ENCODE measurements at regions not wholly inside any gene's neighbourhood (a gene's known extent, or its start where the extent isn't known, plus 50 kb on each side); places are given as distances from the start of the nearest gene placed in this dataset.

DNA sequence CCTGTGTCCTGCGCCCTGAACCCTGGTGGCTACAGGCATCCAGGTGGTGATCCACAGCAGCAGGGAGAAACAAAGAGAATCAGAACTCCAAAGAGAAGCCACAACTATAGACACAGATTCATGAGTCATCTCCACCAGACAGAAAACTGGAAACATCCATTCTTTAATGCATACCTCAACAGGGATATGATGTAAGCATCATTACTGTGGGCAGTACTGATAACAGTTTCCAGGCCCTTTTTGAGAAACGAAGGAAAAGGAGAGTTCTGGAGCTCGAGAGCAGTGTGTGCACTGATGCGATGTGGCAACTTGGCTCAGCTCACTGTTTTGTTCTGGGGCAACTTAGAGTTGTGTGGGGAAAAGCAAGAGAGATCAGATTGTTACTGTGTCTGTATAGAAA is 215.6 kb upstream of the ADAMTS16 start:
- Histone ChIP-seq H3K18ac (ENCODE audit: insufficient read length, low read depth, low read length) (no peak overlapping the region), H4K5ac (ENCODE audit: insufficient read length, low read depth, low read length) (no peak overlapping the region), H3K79me1 (ENCODE audit: insufficient read depth, low read depth, low read length, poor library complexity, severe bottlenecking) (no peaks in the 10 kb centered on the region), H3K14ac (ENCODE audit: insufficient read depth, low read length) (no peak overlapping the region), H4K91ac (ENCODE audit: insufficient read length, low read depth, low read length) (no peak overlapping the region), H3K79me2 (ENCODE audit: insufficient read depth, low read length) (no peaks in the 10 kb centered on the region), H3K4me1 (ENCODE audit: insufficient read depth, low read length) (no peaks in the 10 kb centered on the region), H2BK120ac (ENCODE audit: low read depth, low read length, poor library complexity, severe bottlenecking) (no peak overlapping the region), H3K9me3 (ENCODE audit: control insufficient read depth, low read depth, low read length) (no peaks in the 10 kb centered on the region), H2BK5ac (ENCODE audit: insufficient read length, low read length) (no peak overlapping the region), H2AK5ac (ENCODE audit: insufficient read length, low read length) (no peak overlapping the region), H3K9ac (ENCODE audit: extremely low read depth, insufficient read length, low read length) (no peak overlapping the region), H3K23ac (ENCODE audit: insufficient read length, low read depth, low read length) (no peak overlapping the region), H2AFZ (ENCODE audit: low read length) (no peak overlapping the region), H3K23me2 (ENCODE audit: insufficient read length, low read depth, low read length, poor library complexity, severe bottlenecking) (no peaks in the 10 kb centered on the region), H2BK20ac (ENCODE audit: low read depth, low read length, poor library complexity, severe bottlenecking) (no peak overlapping the region), H3K27me3 (ENCODE audit: insufficient read depth, low read length) (no peaks in the 10 kb centered on the region), H3K56ac (ENCODE audit: insufficient read length, low read depth, low read length) (no peak overlapping the region), H2BK12ac (ENCODE audit: insufficient read length, low read depth, low read length) (no peak overlapping the region), H3T11ph (ENCODE audit: low read length) (no peak overlapping the region), H4K8ac (replicated peaks; ENCODE audit: insufficient read length, low read depth, low read length) (no peak overlapping the region), H3K4me2 (ENCODE audit: insufficient read depth, insufficient read length, low read length) (no peak overlapping the region), H2BK15ac (ENCODE audit: low read depth, low read length) (no peak overlapping the region), H3K27ac (ENCODE audit: insufficient read length, low read depth, low read length) (no peak overlapping the region), H3K4ac (ENCODE audit: low read depth, low read length) (no peak overlapping the region), H4K20me1 (ENCODE audit: control insufficient read depth, insufficient read depth, insufficient read length) (no peaks in the 10 kb centered on the region)
- Mint-ChIP-seq H3K4me1 (peaks cover 9 to 11% of the 10 kb centered on the region in 2 experiments), H3K27ac (peak overlapping the region in 1 of 3 experiments; percentile 20; a peak in 1 of 7 replicates), H3K27me3 (ENCODE audit: low read depth) (peaks cover 2% of the 10 kb centered on the region), H3K9me3 (0 out of 5 replicates have a peak, but pooled peaks cover 0 to 1% of the 10 kb centered on the region in 2 experiments), H3K36me3 (ENCODE audit: insufficient read depth in 1 of 3, low read depth in 3 of 3) (no peaks in the 10 kb centered on the region), H3K4me3 (no peak overlapping the region)
- TF ChIP-seq, protein P1, sequence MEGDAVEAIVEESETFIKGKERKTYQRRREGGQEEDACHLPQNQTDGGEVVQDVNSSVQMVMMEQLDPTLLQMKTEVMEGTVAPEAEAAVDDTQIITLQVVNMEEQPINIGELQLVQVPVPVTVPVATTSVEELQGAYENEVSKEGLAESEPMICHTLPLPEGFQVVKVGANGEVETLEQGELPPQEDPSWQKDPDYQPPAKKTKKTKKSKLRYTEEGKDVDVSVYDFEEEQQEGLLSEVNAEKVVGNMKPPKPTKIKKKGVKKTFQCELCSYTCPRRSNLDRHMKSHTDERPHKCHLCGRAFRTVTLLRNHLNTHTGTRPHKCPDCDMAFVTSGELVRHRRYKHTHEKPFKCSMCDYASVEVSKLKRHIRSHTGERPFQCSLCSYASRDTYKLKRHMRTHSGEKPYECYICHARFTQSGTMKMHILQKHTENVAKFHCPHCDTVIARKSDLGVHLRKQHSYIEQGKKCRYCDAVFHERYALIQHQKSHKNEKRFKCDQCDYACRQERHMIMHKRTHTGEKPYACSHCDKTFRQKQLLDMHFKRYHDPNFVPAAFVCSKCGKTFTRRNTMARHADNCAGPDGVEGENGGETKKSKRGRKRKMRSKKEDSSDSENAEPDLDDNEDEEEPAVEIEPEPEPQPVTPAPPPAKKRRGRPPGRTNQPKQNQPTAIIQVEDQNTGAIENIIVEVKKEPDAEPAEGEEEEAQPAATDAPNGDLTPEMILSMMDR (conservative IDR thresholded peaks at IDR 0.05): no peak
- DNase-seq: no peak
- no CpG with 5 or more reads among the region's 4 CpGs for WGBS (ENCODE audit: extremely low coverage, insufficient read length, low lambda C conversion rate)

All from H9 (cell line).